Gastroesophageal sphincter (tissue), 4 donors: ENCODE measurements at regions not wholly inside any gene's neighbourhood (a gene's known extent, or its start where the extent isn't known, plus 50 kb on each side); places are given as distances from the start of the nearest gene placed in this dataset.

Experiments used
- ATAC-seq: fragments of 150-250 bp; one replicate; pipeline ENCODE4 v1.9.1; 2016; ENCODE audit warnings: mild to moderate bottlenecking, moderate library complexity
- H3K27ac ChIP-seq, 4 donors: fragments of 200-600 bp; sonication (generic) in 3 of 4; 1 replicate in 3 of 4; 2 replicates in 1 of 4; pipeline ENCODE4 v1.5.1; 2016 to 2019
- H3K27me3 ChIP-seq: fragments of 200-600 bp; sonication (generic); one replicate; pipeline ENCODE4 v1.5.1; 2019
- H3K36me3 ChIP-seq, 2 donors: fragments of 200-600 bp; sonication (generic); one replicate each; pipeline ENCODE4 v1.5.1; 2019; ENCODE audit warnings: control low read depth in 1 of 2
- H3K4me1 ChIP-seq, 3 donors: fragments of 200-600 bp; sonication (generic); 1 replicate in 2 of 3; 2 replicates in 1 of 3; pipeline ENCODE4 v1.5.1; 2016 to 2019; ENCODE audit warnings: control low read depth in 2 of 3
- H3K4me3 ChIP-seq, 2 donors: fragments of 200-600 bp; sonication (generic); one replicate each; pipeline ENCODE4 v1.5.1; 2019; ENCODE audit warnings: mild to moderate bottlenecking in 1 of 2, moderate library complexity in 1 of 2
- H3K9me3 ChIP-seq, 3 donors: fragments of 200-600 bp; sonication (generic); one replicate each; pipeline ENCODE4 v1.5.1; 2017 to 2019; ENCODE audit warnings: control low read depth in 2 of 3
- CTCF ChIP-seq, 4 experiments: fragments of 200-600 bp in 2 of 4; fragments of 450-650 bp in 2 of 4; sonication (generic) in 1 of 4; IDR thresholded peaks; one replicate each; pipeline ENCODE4 v1.5.1; 2017 to 2019; ENCODE audit warnings: antibody characterized with exemption in 4 of 4, mild to moderate bottlenecking in 2 of 4, moderate library complexity in 2 of 4
- EP300 ChIP-seq: sonication (generic); formaldehyde crosslinking; IDR thresholded peaks from one replicate; pipeline ENCODE4 v1.6.1; 2017; ENCODE audit warnings: antibody characterized with exemption, mild to moderate bottlenecking
- POLR2A ChIP-seq, 2 donors: fragments of 450-650 bp; IDR thresholded peaks; one replicate each; pipeline ENCODE4 v1.6.1; 2017; ENCODE audit warnings: antibody characterized with exemption in 2 of 2, mild to moderate bottlenecking in 2 of 2, moderate library complexity in 1 of 2
- POLR2AphosphoS5 ChIP-seq: sonication (generic); formaldehyde crosslinking; IDR thresholded peaks from one replicate; pipeline ENCODE4 v1.6.1; 2017; ENCODE audit warnings: antibody characterized with exemption
- WGBS, 2 donors: methylation state at CpG; one replicate each; pipeline ENCODE4 v1.1.5; 2018; ENCODE audit warnings: low coverage in 1 of 2; 5-methylcytosine and 5-hydroxymethylcytosine counted together

GRCh38 chr18:2293109-2293839 lies 278.0 kb downstream of the METTL4 start:
- Histone ChIP-seq H3K4me1 (no peaks in the 10 kb centered on the region), H3K36me3 (no peaks in the 10 kb centered on the region), H3K27ac (no peak overlapping the region), H3K27me3 (no peaks in the 10 kb centered on the region), H3K9me3 (peaks cover 0 to 5% (median 0%) of the 10 kb centered on the region in 3 donors), H3K4me3 (no peak overlapping the region)
- ATAC-seq = no peak
- 100% methylated on average over 1 of the region's 7 CpGs; no CpG with 5 or more reads in 1 of the 2 donors for WGBS, 2 donors
- TF ChIP-seq POLR2A (IDR thresholded peaks at IDR 0.05) (no peak), EP300 (no peak)

- no peaks in the 10 kb centered on the region for H3K27me3 ChIP-seq
- H3K4me1 ChIP-seq = no peaks in the 10 kb centered on the region
- no peaks in the 10 kb centered on the region for H3K9me3 ChIP-seq
- 87 to 95% methylated on average over 2 of the region's 2 CpGs for WGBS, 2 donors
- H3K4me3 ChIP-seq = no peak overlapping the region
- ATAC-seq = no peak
- TF ChIP-seq POLR2A (IDR thresholded peaks at IDR 0.05) (no peak), CTCF (IDR thresholded peaks at IDR 0.05) (no peak), POLR2AphosphoS5 (no peak), EP300 (no peak)
- H3K27ac ChIP-seq = no peak overlapping the region
- no peaks in the 10 kb centered on the region for H3K36me3 ChIP-seq
These were observed 270.0 kb downstream of the METTL4 start for GRCh38 chr18:2301316-2301715.

GRCh38 chr18:2302012-2302411 lies 269.3 kb downstream of the METTL4 start:
- Histone ChIP-seq H3K27me3 (no peaks in the 10 kb centered on the region), H3K36me3 (no peaks in the 10 kb centered on the region), H3K4me3 (no peak overlapping the region), H3K4me1 (no peaks in the 10 kb centered on the region), H3K9me3 (no peaks in the 10 kb centered on the region), H3K27ac (no peak overlapping the region)
- WGBS, 2 donors = 44 to 45% methylated on average over 1 of the region's 1 CpG
- TF ChIP-seq CTCF (IDR thresholded peaks at IDR 0.05) (no peak), POLR2AphosphoS5 (no peak), POLR2A (IDR thresholded peaks at IDR 0.05) (no peak), EP300 (no peak)
- ATAC-seq = no peak

GRCh38 chr18:2302628-2303516 lies 268.4 kb downstream of the METTL4 start:
- Histone ChIP-seq H3K27me3 (no peaks in the 10 kb centered on the region), H3K9me3 (no peaks in the 10 kb centered on the region), H3K4me3 (no peak overlapping the region), H3K36me3 (no peaks in the 10 kb centered on the region), H3K4me1 (no peaks in the 10 kb centered on the region), H3K27ac (no peak overlapping the region)
- no peak for ATAC-seq
- 44 to 47% methylated on average over 7 to 10 of the region's 10 CpGs for WGBS, 2 donors
- no peak for TF ChIP-seq CTCF (IDR thresholded peaks at IDR 0.05)
- no peak for TF ChIP-seq EP300
- no peak for TF ChIP-seq POLR2A (IDR thresholded peaks at IDR 0.05)
- TF ChIP-seq POLR2AphosphoS5 = no peak

- Histone ChIP-seq H3K36me3 (no peaks in the 10 kb centered on the region), H3K4me3 (no peak overlapping the region), H3K4me1 (no peaks in the 10 kb centered on the region), H3K9me3 (no peaks in the 10 kb centered on the region), H3K27me3 (no peaks in the 10 kb centered on the region), H3K27ac (no peak overlapping the region)
- WGBS, 2 donors = 40 to 50% methylated on average over 1 of the region's 3 CpGs
- TF ChIP-seq CTCF (IDR thresholded peaks at IDR 0.05) (no peak), EP300 (no peak), POLR2A (IDR thresholded peaks at IDR 0.05) (no peak), POLR2AphosphoS5 (no peak)
- ATAC-seq = no peak
These were observed 267.6 kb downstream of the METTL4 start for GRCh38 chr18:2303517-2304238.
